Mononuclear cell (primary cell): ENCODE measurements at regions not wholly inside any gene's neighbourhood (a gene's known extent, or its start where the extent isn't known, plus 50 kb on each side); places are given as distances from the start of the nearest gene placed in this dataset.

Experiments
- H3K27me3 ChIP-seq: 2 replicates; pipeline ENCODE4 v1.6.0; 2011; ENCODE audit warnings: low read length, control low read depth; ENCODE audit not compliant: insufficient read depth
- H3K4me1 ChIP-seq: 2 replicates; pipeline ENCODE4 v1.5.1; 2011; ENCODE audit warnings: mild to moderate bottlenecking, low read length, control low read depth; ENCODE audit not compliant: insufficient read depth
- H3K4me3 ChIP-seq: 2 replicates; pipeline ENCODE4 v1.5.1; 2011; ENCODE audit warnings: mild to moderate bottlenecking, low read length, moderate library complexity
- H3K9me3 ChIP-seq: 2 replicates; pipeline ENCODE4 v1.5.1; 2011; ENCODE audit warnings: low read depth, mild to moderate bottlenecking, control low read depth, low read length

GRCh38 chr4:129453524-129454200 lies 357.7 kb downstream of the C4orf33 start:
- Histone ChIP-seq H3K4me1 (no peaks in the 10 kb centered on the region), H3K9me3 (no peaks in the 10 kb centered on the region), H3K4me3 (no peak overlapping the region), H3K27me3 (no peaks in the 10 kb centered on the region)

DNA sequence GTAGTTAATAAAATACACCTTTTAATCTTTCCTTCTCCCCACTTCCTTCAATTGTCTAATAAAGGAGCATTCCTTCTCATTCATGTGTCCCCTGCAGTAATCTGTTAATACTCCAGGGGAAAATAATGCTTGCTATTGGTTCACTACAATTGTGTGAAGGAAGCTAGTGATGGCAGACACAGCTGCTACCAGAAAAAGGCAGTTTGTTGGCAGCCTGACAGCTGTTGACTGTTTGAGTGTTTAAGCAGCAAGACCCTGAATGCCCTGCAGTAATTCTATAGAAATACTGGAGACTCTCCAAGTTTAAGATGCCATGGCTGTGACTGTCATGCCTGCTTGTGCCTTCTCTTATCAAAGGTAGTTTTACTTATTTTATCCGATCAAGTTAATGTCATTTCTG lies 359.5 kb downstream of the C4orf33 start:
- no peaks in the 10 kb centered on the region for H3K9me3 ChIP-seq
- H3K4me3 ChIP-seq, result no peak overlapping the region
- no peaks in the 10 kb centered on the region for H3K4me1 ChIP-seq
- H3K27me3 ChIP-seq, result no peaks in the 10 kb centered on the region

GRCh38 chr4:129468624-129469023 lies 372.7 kb downstream of the C4orf33 start:
- H3K27me3 ChIP-seq, result no peaks in the 10 kb centered on the region
- H3K4me1 ChIP-seq, result no peaks in the 10 kb centered on the region
- H3K9me3 ChIP-seq, result no peaks in the 10 kb centered on the region
- no peak overlapping the region for H3K4me3 ChIP-seq

DNA sequence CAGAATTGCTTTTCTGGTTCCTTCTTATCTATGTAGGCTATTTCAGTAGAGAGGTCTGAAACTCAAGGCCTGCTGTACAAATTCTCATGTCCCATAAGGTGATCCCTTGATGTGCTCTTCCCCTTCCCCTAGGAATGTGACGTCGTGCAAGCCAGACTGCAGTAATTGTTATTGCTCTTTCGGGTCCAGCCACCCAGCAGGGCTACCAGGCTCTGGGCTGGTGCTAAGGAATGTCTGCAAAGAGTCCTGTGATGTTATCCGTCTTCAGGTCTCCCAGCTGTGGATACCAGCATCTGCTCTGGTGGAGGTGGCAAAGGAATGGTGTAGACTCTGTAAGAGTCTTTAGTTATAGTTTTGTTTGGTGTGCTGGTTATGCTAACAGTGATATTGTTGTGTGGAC lies 378.7 kb downstream of the C4orf33 start:
- H3K4me3 ChIP-seq, result no peak overlapping the region
- no peaks in the 10 kb centered on the region for H3K9me3 ChIP-seq
- H3K27me3 ChIP-seq, result no peaks in the 10 kb centered on the region
- H3K4me1 ChIP-seq, result no peaks in the 10 kb centered on the region

GRCh38 chr4:129481107-129481506 lies 385.2 kb downstream of the C4orf33 start:
- Histone ChIP-seq H3K27me3 (no peaks in the 10 kb centered on the region), H3K4me3 (no peak overlapping the region), H3K4me1 (no peaks in the 10 kb centered on the region), H3K9me3 (no peaks in the 10 kb centered on the region)

DNA sequence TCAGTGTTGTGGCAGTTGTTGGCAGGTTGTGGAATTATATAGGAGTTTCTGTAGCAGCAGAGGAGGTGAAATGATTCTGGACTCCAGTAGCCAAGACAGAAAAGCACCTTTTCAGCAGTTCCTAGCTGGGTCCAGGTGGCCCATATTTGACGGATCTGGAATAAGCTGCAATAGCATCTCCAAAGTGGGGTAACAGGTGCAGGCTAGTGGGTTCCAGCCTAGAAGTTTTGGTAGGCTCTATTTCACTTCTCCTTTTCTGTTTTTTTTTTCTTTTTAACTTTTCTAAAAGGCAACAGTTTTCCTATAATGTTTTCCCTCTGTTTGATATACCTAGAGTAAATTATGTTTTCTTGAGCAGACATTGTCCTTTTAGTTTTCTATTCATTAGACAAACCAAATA lies 392.5 kb downstream of the C4orf33 start:
- H3K4me1 ChIP-seq, result no peaks in the 10 kb centered on the region
- no peaks in the 10 kb centered on the region for H3K9me3 ChIP-seq
- H3K27me3 ChIP-seq, result no peaks in the 10 kb centered on the region
- no peak overlapping the region for H3K4me3 ChIP-seq

GRCh38 chr4:129490516-129490915 lies 394.6 kb downstream of the C4orf33 start:
- no peaks in the 10 kb centered on the region for H3K27me3 ChIP-seq
- H3K4me1 ChIP-seq, result no peaks in the 10 kb centered on the region
- no peak overlapping the region for H3K4me3 ChIP-seq
- H3K9me3 ChIP-seq, result no peaks in the 10 kb centered on the region

- no peak overlapping the region for H3K4me3 ChIP-seq
Measured at GRCh38 chr4:129498626-129499025, 402.7 kb downstream of the C4orf33 start.

DNA sequence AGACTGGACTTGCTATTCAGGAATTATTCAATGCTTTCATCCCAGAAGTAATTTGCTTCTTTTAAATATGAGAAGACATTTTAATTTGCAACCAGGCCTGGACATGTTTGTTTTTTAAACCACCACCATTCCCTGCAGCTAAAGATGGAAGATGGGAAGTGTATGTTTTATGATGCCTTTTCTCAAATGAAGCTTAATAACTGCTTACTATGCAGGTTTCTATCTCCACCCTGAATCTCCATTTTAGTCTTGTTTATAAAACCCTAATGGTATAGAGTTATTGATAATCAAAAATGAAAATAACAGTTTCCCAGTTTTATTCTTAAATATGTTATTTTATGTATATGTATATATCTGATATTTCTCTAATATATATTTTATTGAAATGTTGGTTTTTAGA lies 418.9 kb downstream of the C4orf33 start:
- Histone ChIP-seq H3K4me3 (no peak overlapping the region), H3K9me3 (no peaks in the 10 kb centered on the region), H3K4me1 (no peaks in the 10 kb centered on the region), H3K27me3 (no peaks in the 10 kb centered on the region)

More at GRCh38 chr4:129498626-129499025, 402.7 kb downstream of the C4orf33 start:
- no peaks in the 10 kb centered on the region for H3K27me3 ChIP-seq
- H3K4me1 ChIP-seq, result no peaks in the 10 kb centered on the region
- H3K9me3 ChIP-seq, result no peaks in the 10 kb centered on the region

DNA sequence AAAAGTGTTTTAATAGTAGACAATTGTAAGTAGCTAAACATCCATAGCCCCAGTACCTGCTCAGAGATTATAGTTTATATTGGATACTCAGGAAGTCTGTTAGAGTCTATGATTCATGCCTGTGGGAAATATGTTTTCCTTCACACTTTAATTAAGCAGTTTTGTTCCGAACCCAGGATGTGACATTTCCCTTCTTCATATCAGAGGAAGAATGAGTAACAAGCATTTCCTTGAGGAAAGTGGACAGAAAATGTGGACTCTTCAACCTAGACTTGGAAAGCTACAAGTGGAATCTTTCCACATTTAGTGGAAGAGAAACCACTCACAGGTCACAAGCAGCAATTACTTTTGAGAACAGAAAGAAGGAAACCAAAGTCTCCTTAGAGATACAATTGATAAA lies 419.4 kb downstream of the C4orf33 start:
- Histone ChIP-seq H3K4me3 (no peak overlapping the region), H3K27me3 (no peaks in the 10 kb centered on the region), H3K9me3 (no peaks in the 10 kb centered on the region), H3K4me1 (no peaks in the 10 kb centered on the region)

GRCh38 chr4:129526812-129527211 lies 430.9 kb downstream of the C4orf33 start:
- no peaks in the 10 kb centered on the region for H3K4me1 ChIP-seq
- H3K27me3 ChIP-seq, result no peaks in the 10 kb centered on the region
- no peaks in the 10 kb centered on the region for H3K9me3 ChIP-seq

DNA sequence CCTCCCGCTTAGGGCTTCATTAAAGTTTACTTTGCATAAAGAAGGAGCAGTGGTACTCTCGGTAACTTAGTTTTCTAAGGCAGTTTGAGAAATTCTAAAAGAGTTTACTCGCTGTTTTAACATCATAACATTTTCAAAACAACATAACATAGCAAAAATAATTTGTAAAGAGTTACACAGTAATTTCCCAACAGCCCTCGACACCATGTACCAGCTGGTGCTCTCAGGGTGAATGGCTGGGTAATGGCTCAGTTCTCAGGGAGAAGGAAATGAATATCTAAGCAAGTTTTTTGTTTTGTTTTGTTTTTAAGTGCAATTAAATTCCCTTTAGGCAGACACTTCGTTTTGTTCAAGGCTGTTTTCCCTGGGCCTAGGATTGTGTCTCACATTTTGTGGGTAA lies 435.3 kb downstream of the C4orf33 start:
- Histone ChIP-seq H3K4me3 (no peak overlapping the region), H3K9me3 (no peaks in the 10 kb centered on the region), H3K4me1 (peaks cover 15% of the 10 kb centered on the region), H3K27me3 (no peaks in the 10 kb centered on the region)

More at GRCh38 chr4:129526812-129527211, 430.9 kb downstream of the C4orf33 start:
- no peak overlapping the region for H3K4me3 ChIP-seq

- Histone ChIP-seq H3K27me3 (no peaks in the 10 kb centered on the region), H3K4me3 (no peak overlapping the region), H3K4me1 (peaks cover 15% of the 10 kb centered on the region), H3K9me3 (no peaks in the 10 kb centered on the region)
Measured at GRCh38 chr4:129532573-129532972, 436.6 kb downstream of the C4orf33 start.

DNA sequence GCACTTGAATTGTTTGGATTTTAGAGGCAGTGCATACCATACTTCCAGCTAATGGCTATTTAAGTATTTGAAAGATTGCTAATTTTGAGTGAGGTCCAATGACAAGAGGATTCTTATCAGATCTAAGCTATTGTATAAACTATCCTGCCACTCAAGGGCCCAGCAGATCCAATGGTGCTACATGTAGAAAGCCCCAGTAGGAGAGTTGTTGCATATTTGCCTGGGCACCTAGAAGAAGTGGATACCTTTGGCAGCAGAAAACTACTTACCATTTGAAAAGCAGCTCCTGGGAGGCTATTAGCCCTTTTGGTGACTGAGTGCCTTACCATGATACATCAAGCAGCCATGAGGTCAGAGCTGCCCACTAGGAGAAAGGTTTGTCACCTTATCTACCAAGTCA lies 447.3 kb downstream of the C4orf33 start:
- Histone ChIP-seq H3K27me3 (no peaks in the 10 kb centered on the region), H3K9me3 (no peaks in the 10 kb centered on the region), H3K4me3 (no peak overlapping the region), H3K4me1 (no peaks in the 10 kb centered on the region)

DNA sequence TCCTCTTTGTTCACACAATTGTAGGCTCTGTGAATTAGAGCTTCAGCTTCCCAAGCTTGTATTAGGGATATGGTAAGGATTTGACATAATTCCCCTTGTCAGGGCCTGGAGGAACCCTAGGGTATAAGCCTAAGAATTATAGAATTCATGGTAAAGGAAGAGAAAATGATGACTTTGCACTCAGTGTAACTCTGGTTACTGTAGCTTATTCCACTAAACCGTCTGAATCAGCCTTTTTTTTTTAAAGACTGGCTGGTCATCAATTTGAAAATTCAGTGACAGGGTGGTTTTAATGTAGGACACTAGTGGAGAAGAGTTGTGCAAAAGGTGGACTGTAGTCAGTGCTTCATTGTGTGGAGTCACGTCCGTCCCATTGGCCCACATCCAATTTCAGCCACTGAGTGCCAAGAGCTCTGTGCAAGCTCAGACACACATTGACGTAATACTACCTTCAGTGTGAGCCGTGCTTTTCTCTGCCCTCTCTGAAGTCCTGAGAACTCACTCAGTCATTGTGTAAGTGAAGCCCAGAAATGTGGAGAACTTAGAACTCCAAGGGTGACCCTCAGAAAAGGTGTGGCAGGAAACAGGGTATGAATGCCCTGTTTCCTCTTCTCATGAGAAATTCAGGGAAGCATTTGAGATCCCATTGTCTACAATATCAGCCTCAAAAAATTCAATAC lies 449.8 kb downstream of the C4orf33 start:
- Histone ChIP-seq H3K4me1 (no peaks in the 10 kb centered on the region), H3K27me3 (no peaks in the 10 kb centered on the region), H3K9me3 (no peaks in the 10 kb centered on the region), H3K4me3 (no peak overlapping the region)

DNA sequence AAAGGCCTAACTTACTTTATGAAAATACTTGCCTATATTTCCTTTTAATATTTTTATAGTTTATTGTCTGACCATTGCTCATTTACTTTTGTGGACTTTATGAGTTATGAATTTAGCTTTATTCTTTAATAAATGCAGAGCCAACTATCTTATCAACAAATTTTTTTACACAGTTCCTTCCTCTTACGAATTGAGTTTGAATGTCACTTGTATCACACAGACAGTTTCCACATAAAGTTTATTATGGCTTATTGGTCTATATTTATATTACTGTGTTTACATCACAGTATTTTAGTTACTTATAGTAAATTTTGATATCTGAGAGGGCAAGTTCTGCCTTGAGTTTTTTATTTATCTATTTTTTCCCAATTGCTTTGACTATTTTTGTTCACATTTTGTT lies 450.6 kb downstream of the C4orf33 start:
- Histone ChIP-seq H3K4me3 (no peak overlapping the region), H3K9me3 (no peaks in the 10 kb centered on the region), H3K4me1 (no peaks in the 10 kb centered on the region), H3K27me3 (no peaks in the 10 kb centered on the region)
